Body of pancreas (tissue), 4 donors: ENCODE measurements at regions not wholly inside any gene's neighbourhood (a gene's known extent, or its start where the extent isn't known, plus 50 kb on each side); places are given as distances from the start of the nearest gene placed in this dataset.

Experiments used
- CTCF ChIP-seq, 7 experiments: fragments of 450-650 bp in 4 of 7; fragments of 200-600 bp in 3 of 7; sonication (generic) in 3 of 7; IDR thresholded peaks; one replicate each; pipeline ENCODE4 v1.5.1; 2016 to 2019; ENCODE audit warnings: antibody characterized with exemption in 7 of 7
- POLR2A ChIP-seq, 3 donors: fragments of 450-650 bp; IDR thresholded peaks; one replicate each; pipeline ENCODE4 v1.6.1; 2016; ENCODE audit warnings: antibody characterized with exemption in 3 of 3, mild to moderate bottlenecking in 2 of 3

GRCh38 chr18:77590943-77591515, 341.4 kb downstream of the GALR1 start:
- TF ChIP-seq CTCF (IDR thresholded peaks at IDR 0.05) (no peak), POLR2A (IDR thresholded peaks at IDR 0.05) (no peak)
